ENCODE measurements at regions not wholly inside any gene's neighbourhood (a gene's known extent, or its start where the extent isn't known, plus 50 kb on each side); places are given as distances from the start of the nearest gene placed in this dataset.
"Not testable (repeated sequence)": the region's sequence is repeated elsewhere in the genome, so short reads cannot be mapped to it uniquely, and the experiment has no call there.

DNA sequence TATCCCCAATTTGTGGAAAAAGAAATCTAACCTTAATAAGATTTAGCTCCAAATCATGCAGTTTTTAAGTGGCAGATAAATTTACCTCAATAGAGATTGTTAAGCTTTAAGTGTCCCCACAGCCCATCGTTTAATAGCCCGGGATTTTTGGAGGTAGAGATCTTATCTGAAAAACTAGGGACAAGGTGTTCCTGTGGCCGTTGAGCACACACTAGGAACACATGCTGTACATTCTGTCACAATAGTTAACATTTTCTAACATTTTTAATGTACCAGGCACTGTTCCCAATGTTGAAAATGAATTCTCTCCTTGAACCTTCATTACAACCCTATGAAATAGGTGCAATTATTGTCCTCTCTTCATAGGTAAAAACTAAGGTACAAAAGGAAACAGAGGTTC is 85.7 kb upstream of the PLD5 start:
- Histone ChIP-seq H3K9me3 (ENCODE audit: control insufficient read depth, insufficient read depth, low read length) (no peaks in the 10 kb centered on the region), H3K27ac (ENCODE audit: low read depth, low read length) (no peak overlapping the region)
- TF ChIP-seq, protein P1, sequence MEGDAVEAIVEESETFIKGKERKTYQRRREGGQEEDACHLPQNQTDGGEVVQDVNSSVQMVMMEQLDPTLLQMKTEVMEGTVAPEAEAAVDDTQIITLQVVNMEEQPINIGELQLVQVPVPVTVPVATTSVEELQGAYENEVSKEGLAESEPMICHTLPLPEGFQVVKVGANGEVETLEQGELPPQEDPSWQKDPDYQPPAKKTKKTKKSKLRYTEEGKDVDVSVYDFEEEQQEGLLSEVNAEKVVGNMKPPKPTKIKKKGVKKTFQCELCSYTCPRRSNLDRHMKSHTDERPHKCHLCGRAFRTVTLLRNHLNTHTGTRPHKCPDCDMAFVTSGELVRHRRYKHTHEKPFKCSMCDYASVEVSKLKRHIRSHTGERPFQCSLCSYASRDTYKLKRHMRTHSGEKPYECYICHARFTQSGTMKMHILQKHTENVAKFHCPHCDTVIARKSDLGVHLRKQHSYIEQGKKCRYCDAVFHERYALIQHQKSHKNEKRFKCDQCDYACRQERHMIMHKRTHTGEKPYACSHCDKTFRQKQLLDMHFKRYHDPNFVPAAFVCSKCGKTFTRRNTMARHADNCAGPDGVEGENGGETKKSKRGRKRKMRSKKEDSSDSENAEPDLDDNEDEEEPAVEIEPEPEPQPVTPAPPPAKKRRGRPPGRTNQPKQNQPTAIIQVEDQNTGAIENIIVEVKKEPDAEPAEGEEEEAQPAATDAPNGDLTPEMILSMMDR (IDR thresholded peaks at IDR 0.05; ENCODE audit: low read depth, low read length, poor library complexity, severe bottlenecking) = no peak
- no peak for TF ChIP-seq EZH2phosphoT487 (IDR thresholded peaks at IDR 0.05; ENCODE audit: borderline replicate concordance, low read length)

DNA sequence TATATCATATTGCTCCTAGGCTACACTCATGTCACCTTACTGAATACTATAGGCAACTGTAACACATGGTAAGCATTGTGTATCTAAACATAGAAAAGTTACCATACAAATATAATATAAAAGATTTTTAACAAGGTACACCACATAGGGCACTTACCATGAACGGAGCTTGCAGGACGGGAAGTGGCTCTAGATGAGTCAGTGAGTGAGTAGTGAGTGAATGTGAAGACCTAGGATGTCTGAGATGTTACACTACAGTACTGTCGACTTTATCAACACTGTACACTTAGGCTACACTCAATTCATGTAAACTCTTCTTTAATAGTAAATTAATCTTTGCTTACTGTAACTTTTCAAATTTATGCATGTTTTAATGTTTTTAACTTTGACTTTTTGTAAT is 81.0 kb upstream of the PLD5 start:
- H3F3A ChIP-seq (ENCODE audit: control insufficient read depth, insufficient read depth) = no peaks in the 10 kb centered on the region
- no peaks in the 10 kb centered on the region for H3K9me2 ChIP-seq (replicated peaks; ENCODE audit: control insufficient read depth, low read length)
- no peak for TF ChIP-seq EZH2phosphoT487 (IDR thresholded peaks at IDR 0.05; ENCODE audit: borderline replicate concordance, low read length)
- TF ChIP-seq, protein P1 (IDR thresholded peaks at IDR 0.05; ENCODE audit: low read depth, low read length, poor library complexity, severe bottlenecking) = no peak
- no peaks in the 10 kb centered on the region for H3K36me3 ChIP-seq (ENCODE audit: control insufficient read depth, low read length)
- no peaks in the 10 kb centered on the region for H3K27me3 ChIP-seq (ENCODE audit: control insufficient read depth, low read length)
- no peak overlapping the region for H3K27ac ChIP-seq (ENCODE audit: low read depth, low read length)
- H3K4me3 ChIP-seq (ENCODE audit: low read length) = no peak overlapping the region
- no peaks in the 10 kb centered on the region for H4K20me1 ChIP-seq (ENCODE audit: control insufficient read depth, insufficient read depth, low read depth, low read length)
- no peaks in the 10 kb centered on the region for H3K79me2 ChIP-seq (ENCODE audit: control insufficient read depth, low read length)
- no peaks in the 10 kb centered on the region for H3K9me3 ChIP-seq (ENCODE audit: control insufficient read depth, insufficient read depth, low read length)
- H3K4me1 ChIP-seq (ENCODE audit: control insufficient read depth, low read length) = no peaks in the 10 kb centered on the region
- H3K4me2 ChIP-seq (ENCODE audit: low read length) = no peak overlapping the region

More for the DNA sequence above, 85.7 kb upstream of the PLD5 start:
- H3K27me3 ChIP-seq (ENCODE audit: control insufficient read depth, low read length) = no peaks in the 10 kb centered on the region
- no peak overlapping the region for H3K4me3 ChIP-seq (ENCODE audit: low read length)
- no peaks in the 10 kb centered on the region for H4K20me1 ChIP-seq (ENCODE audit: control insufficient read depth, insufficient read depth, low read depth, low read length)
- H3K9me2 ChIP-seq (replicated peaks; ENCODE audit: control insufficient read depth, low read length) = no peaks in the 10 kb centered on the region
- no peaks in the 10 kb centered on the region for H3K36me3 ChIP-seq (ENCODE audit: control insufficient read depth, low read length)
- no peaks in the 10 kb centered on the region for H3K79me2 ChIP-seq (ENCODE audit: control insufficient read depth, low read length)
- H3K4me2 ChIP-seq (ENCODE audit: low read length) = no peak overlapping the region
- H3F3A ChIP-seq (ENCODE audit: control insufficient read depth, insufficient read depth) = no peaks in the 10 kb centered on the region
- no peaks in the 10 kb centered on the region for H3K4me1 ChIP-seq (ENCODE audit: control insufficient read depth, low read length)

DNA sequence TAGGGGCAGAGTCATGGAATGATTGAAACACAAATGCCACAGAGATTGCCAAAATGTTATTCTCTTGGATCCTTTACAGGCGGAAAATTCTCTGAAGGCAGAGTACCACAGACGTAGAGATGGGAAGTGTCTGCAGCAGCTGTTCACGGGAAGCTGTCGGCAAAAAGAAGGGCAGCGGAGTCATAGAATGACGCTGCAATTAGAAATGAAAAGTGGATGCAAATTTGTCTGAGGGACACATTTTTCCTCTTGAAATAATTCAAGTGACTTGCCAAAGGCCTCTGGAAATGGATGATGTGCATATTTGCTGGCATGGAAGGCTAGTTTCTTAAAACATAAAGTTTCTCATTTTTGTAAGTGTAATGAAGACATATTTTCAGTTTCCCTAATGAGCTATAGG is 77.5 kb upstream of the PLD5 start:
- Histone ChIP-seq H3K27me3 (ENCODE audit: control insufficient read depth, low read length) (no peaks in the 10 kb centered on the region), H3K27ac (ENCODE audit: low read depth, low read length) (no peak overlapping the region), H3K4me2 (ENCODE audit: low read length) (no peak overlapping the region), H3K4me3 (ENCODE audit: low read length) (no peak overlapping the region), H3K4me1 (ENCODE audit: control insufficient read depth, low read length) (no peaks in the 10 kb centered on the region), H3K9me3 (ENCODE audit: control insufficient read depth, insufficient read depth, low read length) (no peaks in the 10 kb centered on the region), H3K79me2 (ENCODE audit: control insufficient read depth, low read length) (no peaks in the 10 kb centered on the region), H3K36me3 (ENCODE audit: control insufficient read depth, low read length) (no peaks in the 10 kb centered on the region), H4K20me1 (ENCODE audit: control insufficient read depth, insufficient read depth, low read depth, low read length) (no peaks in the 10 kb centered on the region), H3F3A (ENCODE audit: control insufficient read depth, insufficient read depth) (no peaks in the 10 kb centered on the region), H3K9me2 (replicated peaks; ENCODE audit: control insufficient read depth, low read length) (no peaks in the 10 kb centered on the region)
- TF ChIP-seq EZH2phosphoT487 (IDR thresholded peaks at IDR 0.05; ENCODE audit: borderline replicate concordance, low read length) = no peak
- TF ChIP-seq, protein P1 (IDR thresholded peaks at IDR 0.05; ENCODE audit: low read depth, low read length, poor library complexity, severe bottlenecking) = no peak

DNA sequence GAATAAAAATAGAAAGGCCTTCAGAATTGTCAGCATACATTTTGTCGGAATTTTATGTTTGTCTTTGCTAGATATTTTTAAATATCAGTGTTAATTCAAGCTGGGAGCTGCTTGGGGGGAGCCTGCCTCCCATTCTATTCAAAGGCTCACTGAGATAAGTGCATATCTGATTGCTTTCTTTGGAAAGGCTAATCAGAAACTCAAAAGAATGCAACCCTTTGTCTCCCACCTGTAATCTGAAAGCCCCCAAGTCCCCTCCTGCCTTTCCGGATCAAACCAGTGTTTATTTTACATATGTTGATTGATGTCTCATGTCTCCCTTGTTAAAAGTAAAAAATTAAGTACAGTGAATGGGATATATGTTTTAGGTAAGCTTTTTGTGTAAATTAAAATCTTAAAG is 69.3 kb upstream of the PLD5 start:
- H3K4me3 ChIP-seq (ENCODE audit: low read length); H3K4me1 ChIP-seq (ENCODE audit: control insufficient read depth, low read length); H3K27ac ChIP-seq (ENCODE audit: low read depth, low read length); H3K79me2 ChIP-seq (ENCODE audit: control insufficient read depth, low read length); H3K27me3 ChIP-seq (ENCODE audit: control insufficient read depth, low read length); H3F3A ChIP-seq (ENCODE audit: control insufficient read depth, insufficient read depth); H3K9me2 ChIP-seq (replicated peaks; ENCODE audit: control insufficient read depth, low read length); H3K9me3 ChIP-seq (ENCODE audit: control insufficient read depth, insufficient read depth, low read length); H4K20me1 ChIP-seq (ENCODE audit: control insufficient read depth, insufficient read depth, low read depth, low read length); H3K4me2 ChIP-seq (ENCODE audit: low read length); H3K36me3 ChIP-seq (ENCODE audit: control insufficient read depth, low read length): not testable (repeated sequence)

All from DOHH2 (cell line).